ENCODE measurements at regions not wholly inside any gene's neighbourhood (a gene's known extent, or its start where the extent isn't known, plus 50 kb on each side); places are given as distances from the start of the nearest gene placed in this dataset.

DNA sequence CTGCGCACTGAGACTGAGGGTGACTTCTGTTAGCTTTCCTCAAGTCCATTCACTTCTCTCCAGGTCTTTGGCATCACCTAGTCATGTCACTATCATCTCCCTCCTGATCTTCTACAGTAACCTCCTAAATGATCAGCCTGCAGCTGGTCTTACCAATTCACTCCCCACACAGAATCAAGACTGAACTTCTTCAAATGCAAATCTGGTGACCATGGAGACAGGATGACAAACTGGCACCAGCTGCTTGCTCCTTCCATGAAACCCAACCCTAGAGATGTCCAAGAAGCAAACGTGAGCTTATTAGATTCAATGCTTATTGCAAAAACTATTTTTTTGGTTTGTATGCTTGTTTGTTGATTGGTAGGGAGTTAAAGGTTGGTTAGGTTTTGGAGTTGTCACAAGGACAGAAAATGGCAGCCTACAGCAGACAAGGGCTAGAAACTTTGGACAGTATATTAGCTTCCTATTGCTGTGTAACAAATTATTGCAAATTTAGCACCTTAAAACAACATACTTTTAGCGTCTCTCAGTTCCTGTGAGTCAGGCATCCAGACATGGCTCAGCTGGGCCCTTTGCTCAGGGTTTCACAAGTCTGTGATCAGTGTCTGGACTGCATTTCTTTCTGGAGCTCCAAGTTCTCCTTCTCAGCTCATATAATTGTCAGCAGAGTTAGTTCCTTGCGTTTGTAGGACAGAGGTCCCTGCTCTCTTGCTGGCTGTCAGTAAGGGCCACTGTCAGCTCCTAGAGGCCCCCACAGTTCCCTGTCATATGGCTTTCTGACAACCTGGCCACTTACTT, 53.3 kb upstream of the GJA8 start:
- TF ChIP-seq, protein P1, sequence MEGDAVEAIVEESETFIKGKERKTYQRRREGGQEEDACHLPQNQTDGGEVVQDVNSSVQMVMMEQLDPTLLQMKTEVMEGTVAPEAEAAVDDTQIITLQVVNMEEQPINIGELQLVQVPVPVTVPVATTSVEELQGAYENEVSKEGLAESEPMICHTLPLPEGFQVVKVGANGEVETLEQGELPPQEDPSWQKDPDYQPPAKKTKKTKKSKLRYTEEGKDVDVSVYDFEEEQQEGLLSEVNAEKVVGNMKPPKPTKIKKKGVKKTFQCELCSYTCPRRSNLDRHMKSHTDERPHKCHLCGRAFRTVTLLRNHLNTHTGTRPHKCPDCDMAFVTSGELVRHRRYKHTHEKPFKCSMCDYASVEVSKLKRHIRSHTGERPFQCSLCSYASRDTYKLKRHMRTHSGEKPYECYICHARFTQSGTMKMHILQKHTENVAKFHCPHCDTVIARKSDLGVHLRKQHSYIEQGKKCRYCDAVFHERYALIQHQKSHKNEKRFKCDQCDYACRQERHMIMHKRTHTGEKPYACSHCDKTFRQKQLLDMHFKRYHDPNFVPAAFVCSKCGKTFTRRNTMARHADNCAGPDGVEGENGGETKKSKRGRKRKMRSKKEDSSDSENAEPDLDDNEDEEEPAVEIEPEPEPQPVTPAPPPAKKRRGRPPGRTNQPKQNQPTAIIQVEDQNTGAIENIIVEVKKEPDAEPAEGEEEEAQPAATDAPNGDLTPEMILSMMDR (IDR thresholded peaks at IDR 0.05; ENCODE audit: low read length) = no peak
- TF ChIP-seq EZH2phosphoT487 (IDR thresholded peaks at IDR 0.05; ENCODE audit: low read length) (no peak), EZH2 (optimal IDR thresholded peaks at IDR 0.05; ENCODE audit: low read depth, low read length) (no peak)
